Heart left ventricle (tissue), 13 donors: ENCODE measurements at regions not wholly inside any gene's neighbourhood (a gene's known extent, or its start where the extent isn't known, plus 50 kb on each side); places are given as distances from the start of the nearest gene placed in this dataset.

Experiments used
- CTCF ChIP-seq, 12 donors: fragments of 200-600 bp; sonication (generic) in 4 of 12; IDR thresholded peaks; one replicate each; pipeline versions ENCODE4 v1.5.0 to v1.8.0; 2018 to 2022; ENCODE audit warnings: antibody characterized with exemption in 12 of 12, mild to moderate bottlenecking in 5 of 12
- POLR2A ChIP-seq, 2 donors: fragments of 450-650 bp; IDR thresholded peaks; one replicate each; pipeline ENCODE4 v1.6.1; 2017; ENCODE audit warnings: antibody characterized with exemption in 2 of 2, mild to moderate bottlenecking in 2 of 2, moderate library complexity in 2 of 2
- donor health status: ischemic (EF 13 %, LVEDD 7.1; RV severe dilation, severe dysfunction).
- donor health status: DM: no; HTN: yes; CAD: no.
- donor health status: DM: no; HTN: no; CAD: no.
- donor health status: ischemic (EF 25% LVEDD 6.9; RV normal size, moderate dysfunction).
- donor health status: ischemic (EF 25% LVEDD 5.7; RV mildly dilated, moderate dysfunction).
- donor health status: ischemic (EF 35%, LVEDD 5.7; RV mildly dilated, moderate dysfunction).
- donor health status: nonischemic (EF 11% LVEDD 7.7; RV severe dilation, severe dysfunction).
- donor health status: DM: yes; HTN: yes; CAD: no.
- donor health status: PGD.
- donor health status: ischemic (EF 29% LVEDD 5.4; RV normal size, mild dysfunction).
- donor health status: nonischemic (EF 23%, LVEDD 6.1; RV moderate dilation, normal function).

DNA sequence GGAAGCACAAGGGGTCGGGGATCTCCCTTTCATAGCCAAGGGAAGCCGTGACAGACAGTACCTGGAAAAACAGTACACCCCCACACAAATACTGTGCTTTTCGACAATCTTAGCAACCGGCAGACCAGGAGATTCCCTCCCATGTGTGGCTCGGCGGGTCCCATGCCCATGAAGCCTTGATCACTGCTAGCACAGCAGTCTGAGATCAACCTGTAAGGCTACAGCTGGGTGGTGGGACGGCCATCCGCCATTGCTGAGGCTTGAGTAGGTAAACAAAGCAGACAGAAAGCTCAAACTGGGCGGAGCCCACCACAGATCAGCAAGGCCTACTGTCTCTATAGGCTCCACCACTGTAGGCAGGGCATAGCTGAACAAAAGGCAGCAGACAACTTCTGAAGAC is 180.2 kb upstream of the SOX6 start:
- TF ChIP-seq POLR2A (IDR thresholded peaks at IDR 0.05): no peak
- no peak for TF ChIP-seq CTCF (IDR thresholded peaks at IDR 0.05)
